SK-N-SH treated with all-trans-retinoic acid at 6 μM for 48 hours (cell line): ENCODE measurements at regions not wholly inside any gene's neighbourhood (a gene's known extent, or its start where the extent isn't known, plus 50 kb on each side); places are given as distances from the start of the nearest gene placed in this dataset.

ENCODE experiments used
- ATAC-seq: fragments of 200-7000 bp; cut with Tn5 transposase; 3 replicates; pipeline ENCODE4 v1.9.1; 2020; ENCODE audit warnings: mild to moderate bottlenecking, moderate library complexity
- ARNTL ChIP-seq: fragments of 450-650 bp; formaldehyde crosslinking; IDR thresholded peaks from 2 replicates; pipeline ENCODE4 v1.5.0; 2020; ENCODE audit warnings: low read depth, mild to moderate bottlenecking, moderate library complexity, borderline replicate concordance
- BACH2 ChIP-seq: fragments of 250-450 bp; sonication (Bioruptor Pico); IDR thresholded peaks from 2 replicates; pipeline ENCODE4 v1.9.0; 2021; ENCODE audit warnings: mild to moderate bottlenecking, borderline replicate concordance
- CSDC2 ChIP-seq: fragments of 250-450 bp; sonication (Bioruptor Pico); IDR thresholded peaks from 2 replicates; pipeline ENCODE4 v1.5.0; 2020; ENCODE audit warnings: mild to moderate bottlenecking, moderate library complexity
- CSRNP3 ChIP-seq: fragments of 250-450 bp; sonication (Bioruptor Pico); IDR thresholded peaks from 2 replicates; pipeline ENCODE4 v1.5.1; 2021; ENCODE audit warnings: mild to moderate bottlenecking, moderate library complexity
- ESRRG ChIP-seq: fragments of 250-450 bp; sonication (Bioruptor Pico); IDR thresholded peaks from 2 replicates; pipeline ENCODE4 v1.6.1; 2021; ENCODE audit warnings: mild to moderate bottlenecking
- GLIS3 ChIP-seq: fragments of 250-450 bp; sonication (Bioruptor Pico); IDR thresholded peaks from 2 replicates; pipeline ENCODE4 v1.5.0; 2020; ENCODE audit warnings: mild to moderate bottlenecking, moderate library complexity
- ISL1 ChIP-seq: fragments of 250-450 bp; sonication (Bioruptor Pico); IDR thresholded peaks from 2 replicates; pipeline ENCODE4 v2.1.2; 2022; ENCODE audit warnings: mild to moderate bottlenecking, moderate library complexity
- OSR1 ChIP-seq: fragments of 250-450 bp; sonication (Bioruptor Pico); IDR thresholded peaks from 2 replicates; pipeline ENCODE4 v1.8.0; 2022; ENCODE audit warnings: moderate library complexity, mild to moderate bottlenecking, inconsistent platforms
- PATZ1 ChIP-seq: fragments of 250-450 bp; sonication (Bioruptor Pico); IDR thresholded peaks from 2 replicates; pipeline ENCODE4 v1.8.0; 2020; ENCODE audit warnings: mild to moderate bottlenecking, moderate library complexity, borderline replicate concordance
- PPARA ChIP-seq: fragments of 250-450 bp; sonication (Bioruptor Pico); IDR thresholded peaks from 2 replicates; pipeline ENCODE4 v1.5.0; 2020; ENCODE audit warnings: mild to moderate bottlenecking, borderline replicate concordance
- RARB ChIP-seq: fragments of 250-450 bp; sonication (Bioruptor Pico); IDR thresholded peaks from 2 replicates; pipeline ENCODE4 v1.8.0; 2021; ENCODE audit warnings: mild to moderate bottlenecking, moderate library complexity
- SNAI2 ChIP-seq: fragments of 250-450 bp; sonication (Bioruptor Pico); IDR thresholded peaks from 2 replicates; pipeline ENCODE4 v1.5.0; 2020; ENCODE audit warnings: mild to moderate bottlenecking, moderate library complexity
- TCF4 ChIP-seq: fragments of 250-450 bp; sonication (Bioruptor Pico); IDR thresholded peaks from 2 replicates; pipeline ENCODE4 v1.8.0; 2021; ENCODE audit warnings: mild to moderate bottlenecking, moderate library complexity, borderline replicate concordance
- TOX ChIP-seq: fragments of 250-450 bp; sonication (Bioruptor Pico); IDR thresholded peaks from 2 replicates; pipeline ENCODE4 v1.8.0; 2021; ENCODE audit warnings: mild to moderate bottlenecking, moderate library complexity, borderline replicate concordance
- ZC3H10 ChIP-seq: fragments of 250-450 bp; sonication (Bioruptor Pico); IDR thresholded peaks from 2 replicates; pipeline ENCODE4 v1.5.1; 2021; ENCODE audit warnings: mild to moderate bottlenecking, moderate library complexity
- ZFP3 ChIP-seq: fragments of 250-450 bp; sonication (Bioruptor Pico); IDR thresholded peaks from 2 replicates; pipeline ENCODE4 v1.5.0; 2020; ENCODE audit warnings: mild to moderate bottlenecking, moderate library complexity
- ZFP30 ChIP-seq: fragments of 450-650 bp; formaldehyde crosslinking; IDR thresholded peaks from 2 replicates; pipeline ENCODE4 v1.5.0; 2022; ENCODE audit warnings: mild to moderate bottlenecking, moderate library complexity
- ZNF565 ChIP-seq: fragments of 450-650 bp; formaldehyde crosslinking; conservative IDR thresholded peaks from 2 replicates; pipeline ENCODE4 v1.5.0; 2020; ENCODE audit warnings: low read depth, mild to moderate bottlenecking, moderate library complexity
- ZNF8 ChIP-seq: fragments of 450-650 bp; formaldehyde crosslinking; IDR thresholded peaks from 2 replicates; pipeline ENCODE4 v1.5.0; 2020; ENCODE audit warnings: mild to moderate bottlenecking, moderate library complexity
- TF ChIP-seq, protein P1 (sequence below): fragments of 250-450 bp; sonication (Bioruptor Pico); IDR thresholded peaks from 2 replicates; pipeline ENCODE4 v1.8.0; 2021; ENCODE audit warnings: low read depth, mild to moderate bottlenecking, moderate library complexity, borderline replicate concordance

GRCh38 chr12:42010715-42011114 lies 134.0 kb downstream of the GXYLT1 start:
- ATAC-seq = no peak
- TF ChIP-seq CSDC2 (CRISPR knock-in tag) (no peak), PATZ1 (CRISPR knock-in tag) (no peak)
- TF ChIP-seq, all 23 proteins: peak for 0

DNA sequence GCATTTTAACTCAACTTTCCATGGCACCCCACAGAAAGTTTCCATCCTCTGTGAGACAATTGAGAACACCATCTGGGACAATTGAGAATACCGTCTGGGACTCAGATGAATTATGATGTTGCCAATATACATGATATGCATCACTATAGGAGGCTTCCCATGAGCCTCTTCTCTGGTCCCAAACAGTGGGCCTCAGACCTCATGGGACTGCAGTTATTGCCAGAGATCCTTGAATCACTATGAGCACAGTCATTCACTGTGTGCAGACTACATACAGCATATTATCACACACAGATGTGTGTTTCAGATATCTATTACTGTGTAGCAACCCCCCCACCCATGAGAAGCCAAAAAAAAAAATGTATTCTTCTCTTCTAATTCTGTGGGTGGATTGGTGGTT lies 134.4 kb downstream of the GXYLT1 start:
- TF ChIP-seq TOX (CRISPR knock-in tag) = no peak
- TF ChIP-seq ISL1 = no peak
- ATAC-seq = no peak

GRCh38 chr12:42008996-42009395 lies 135.7 kb downstream of the GXYLT1 start:
- TF ChIP-seq TOX (CRISPR knock-in tag) = no peak
- no peak for TF ChIP-seq ISL1
- no peak for TF ChIP-seq ESRRG (CRISPR knock-in tag)
- no peak for TF ChIP-seq ZNF8 (CRISPR knock-in tag)
- no peak for TF ChIP-seq ZC3H10
- TF ChIP-seq RARB (CRISPR knock-in tag) = no peak
- TF ChIP-seq SNAI2 (CRISPR knock-in tag) = no peak
- no peak for TF ChIP-seq CSRNP3 (CRISPR knock-in tag)
- TF ChIP-seq GLIS3 (CRISPR knock-in tag) = no peak
- no peak for TF ChIP-seq TCF4 (CRISPR knock-in tag)
- TF ChIP-seq ZFP30 = no peak
- TF ChIP-seq, protein P1, sequence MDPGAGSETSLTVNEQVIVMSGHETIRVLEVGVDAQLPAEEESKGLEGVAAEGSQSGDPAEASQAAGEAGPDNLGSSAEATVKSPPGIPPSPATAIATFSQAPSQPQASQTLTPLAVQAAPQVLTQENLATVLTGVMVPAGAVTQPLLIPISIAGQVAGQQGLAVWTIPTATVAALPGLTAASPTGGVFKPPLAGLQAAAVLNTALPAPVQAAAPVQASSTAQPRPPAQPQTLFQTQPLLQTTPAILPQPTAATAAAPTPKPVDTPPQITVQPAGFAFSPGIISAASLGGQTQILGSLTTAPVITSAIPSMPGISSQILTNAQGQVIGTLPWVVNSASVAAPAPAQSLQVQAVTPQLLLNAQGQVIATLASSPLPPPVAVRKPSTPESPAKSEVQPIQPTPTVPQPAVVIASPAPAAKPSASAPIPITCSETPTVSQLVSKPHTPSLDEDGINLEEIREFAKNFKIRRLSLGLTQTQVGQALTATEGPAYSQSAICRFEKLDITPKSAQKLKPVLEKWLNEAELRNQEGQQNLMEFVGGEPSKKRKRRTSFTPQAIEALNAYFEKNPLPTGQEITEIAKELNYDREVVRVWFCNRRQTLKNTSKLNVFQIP = no peak
- no peak for TF ChIP-seq BACH2
- no peak for TF ChIP-seq ZNF565
- TF ChIP-seq CSDC2 (CRISPR knock-in tag) = no peak
- TF ChIP-seq OSR1 (CRISPR knock-in tag) = no peak
- no peak for ATAC-seq

- no peak for TF ChIP-seq SNAI2 (CRISPR knock-in tag)
- no peak for TF ChIP-seq ZNF8 (CRISPR knock-in tag)
- TF ChIP-seq RARB (CRISPR knock-in tag) = no peak
- no peak for TF ChIP-seq ISL1
- no peak for TF ChIP-seq ZFP30
- no peak for TF ChIP-seq PATZ1 (CRISPR knock-in tag)
- no peak for ATAC-seq
Measured at GRCh38 chr12:42003031-42003430, 141.6 kb downstream of the GXYLT1 start.

DNA sequence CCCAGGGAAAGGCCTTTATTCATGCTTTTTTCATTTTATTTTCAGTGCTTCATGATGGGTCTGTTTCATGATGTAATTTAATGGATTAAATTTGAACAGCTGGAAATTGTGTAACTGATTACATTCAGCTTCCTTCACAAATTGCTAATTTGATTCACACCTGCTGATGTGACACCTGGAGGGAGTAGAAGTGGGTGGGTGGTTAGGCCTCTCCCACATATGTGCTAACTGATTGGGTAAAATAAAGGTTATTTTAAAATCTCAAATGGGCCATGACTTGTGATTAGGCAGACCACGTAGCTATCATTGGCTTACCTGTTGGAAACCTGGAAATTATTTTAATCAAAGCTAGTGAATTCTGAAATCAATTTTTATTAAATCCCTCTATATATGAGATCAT lies 142.1 kb downstream of the GXYLT1 start:
- ATAC-seq = no peak
- TF ChIP-seq OSR1 (CRISPR knock-in tag) = no peak
- TF ChIP-seq ISL1 = no peak
- no peak for TF ChIP-seq ARNTL (CRISPR knock-in tag)
- no peak for TF ChIP-seq SNAI2 (CRISPR knock-in tag)
- TF ChIP-seq PPARA (CRISPR knock-in tag) = no peak
- TF ChIP-seq ZFP3 (CRISPR knock-in tag) = no peak
- TF ChIP-seq ZNF565 = no peak
- no peak for TF ChIP-seq CSRNP3 (CRISPR knock-in tag)
- TF ChIP-seq, protein P1 = no peak
- TF ChIP-seq PATZ1 (CRISPR knock-in tag) = no peak
